DMS114 treated with DMSO at 0.1 percent for 48 hours (cell line): ENCODE measurements at regions not wholly inside any gene's neighbourhood (a gene's known extent, or its start where the extent isn't known, plus 50 kb on each side); places are given as distances from the start of the nearest gene placed in this dataset.
"Not testable (repeated sequence)": the region's sequence is repeated elsewhere in the genome, so short reads cannot be mapped to it uniquely, and the experiment has no call there.

ENCODE experiments used
- DNase-seq: peaks from one replicate; lab custom pipeline; 2025; ENCODE audit not compliant: unreplicated experiment; lab: John Stamatoyannopoulos, UW

DNA sequence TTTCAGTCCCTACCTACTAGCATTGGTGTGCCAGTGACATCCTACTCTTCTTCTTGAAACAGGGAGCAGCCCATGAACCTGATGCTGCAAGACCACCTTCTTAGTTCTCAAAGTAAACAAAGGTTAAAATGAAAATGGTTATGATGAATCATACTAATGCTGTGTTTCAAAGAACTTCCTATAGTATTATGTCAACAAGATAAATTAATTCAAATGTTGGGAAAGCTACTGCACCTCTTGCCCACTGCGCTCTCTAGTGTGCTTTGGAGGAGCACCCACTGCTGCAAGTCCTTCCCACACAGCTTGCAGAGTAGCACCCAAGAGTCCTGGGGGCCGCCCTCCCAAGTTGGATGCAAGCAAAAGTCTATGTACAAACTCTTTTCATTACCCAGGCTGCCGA, 81.1 kb downstream of the CD200R1L start:
- no peak for DNase-seq

DNA sequence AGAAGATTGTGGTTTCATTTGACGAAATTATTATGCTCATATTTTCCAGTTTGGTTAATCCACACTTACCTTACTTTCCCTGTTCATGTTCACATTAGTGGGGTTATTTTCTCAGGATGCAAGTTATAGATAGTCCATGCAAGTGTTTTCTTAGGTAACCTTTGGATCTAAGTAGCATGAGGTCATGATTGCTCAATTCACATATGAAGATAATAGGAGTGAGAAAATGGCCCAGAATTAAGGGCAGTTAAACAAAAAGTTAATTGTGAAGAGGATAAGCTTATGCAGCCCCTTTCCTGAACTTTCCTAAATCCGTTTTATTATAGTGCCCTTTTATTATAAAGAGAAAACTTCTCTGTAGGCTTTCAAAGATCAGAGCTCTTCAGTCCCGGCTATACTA, 83.4 kb downstream of the CD200R1L start:
- DNase-seq = no peak

DNA sequence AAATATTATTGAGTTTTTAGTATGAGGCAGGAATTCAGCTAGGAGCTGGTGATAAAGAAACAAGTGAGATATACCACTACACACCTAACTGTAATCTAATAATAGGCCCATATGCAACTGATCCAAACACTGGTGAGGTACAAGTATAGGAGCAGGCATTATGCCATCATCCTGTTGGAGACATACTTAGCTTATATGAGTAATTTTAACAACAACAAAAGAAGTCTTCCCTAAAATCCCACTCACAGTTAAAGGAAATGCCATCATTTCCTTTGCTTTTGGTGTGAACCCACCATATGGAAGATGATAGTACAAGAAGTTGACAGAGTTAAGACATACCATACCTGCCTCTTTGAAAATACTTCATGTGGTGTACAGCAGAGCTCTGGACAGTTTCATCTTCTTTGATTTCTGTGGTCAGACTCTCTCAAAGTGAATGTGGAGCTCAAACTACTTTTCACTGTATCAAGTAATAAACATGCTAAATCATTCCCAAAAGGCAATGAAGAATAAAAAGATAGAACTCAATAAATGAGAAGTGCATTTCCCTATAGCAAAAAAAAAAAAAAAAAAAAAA, 85.5 kb downstream of the CD200R1L start:
- DNase-seq = no peak

DNA sequence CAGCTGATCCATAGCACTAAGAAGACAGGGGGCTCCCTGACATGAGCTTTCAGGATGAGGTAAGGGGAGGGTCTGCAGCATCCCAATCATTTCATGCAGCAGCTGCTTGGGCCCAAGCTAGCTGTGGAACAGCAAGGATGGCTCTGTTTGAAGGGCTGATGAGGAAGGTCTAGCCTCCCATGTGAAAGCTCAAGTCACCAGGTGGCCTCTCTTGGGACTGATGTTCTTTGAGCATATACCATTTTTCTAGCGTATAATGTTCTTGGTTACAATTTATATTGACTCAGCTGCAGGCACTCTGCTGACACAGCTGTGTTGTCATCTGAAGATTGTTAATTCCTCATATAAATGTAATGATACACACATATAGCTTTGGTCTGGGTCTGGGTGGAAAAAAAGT, 87.0 kb downstream of the CD200R1L start:
- no peak for DNase-seq

DNA sequence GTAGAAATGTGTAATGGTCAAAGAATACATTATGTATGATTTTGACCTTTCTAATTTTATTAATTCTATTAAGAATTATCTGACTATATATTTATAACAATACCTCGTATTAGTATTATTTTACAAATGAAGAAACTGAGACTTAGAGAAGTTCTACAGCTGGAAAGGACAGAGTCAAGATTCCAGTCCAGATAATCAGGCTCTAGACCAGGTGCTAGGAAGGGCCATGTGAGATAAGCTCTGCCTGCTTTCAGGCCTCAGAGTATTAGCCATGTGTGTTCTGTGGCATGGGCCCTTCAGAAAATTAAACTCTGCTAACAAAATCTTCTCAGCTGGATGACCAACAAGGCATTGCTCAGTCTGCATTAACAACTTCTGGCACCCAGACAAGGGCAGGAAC, 87.5 kb downstream of the CD200R1L start:
- no peak for DNase-seq

DNA sequence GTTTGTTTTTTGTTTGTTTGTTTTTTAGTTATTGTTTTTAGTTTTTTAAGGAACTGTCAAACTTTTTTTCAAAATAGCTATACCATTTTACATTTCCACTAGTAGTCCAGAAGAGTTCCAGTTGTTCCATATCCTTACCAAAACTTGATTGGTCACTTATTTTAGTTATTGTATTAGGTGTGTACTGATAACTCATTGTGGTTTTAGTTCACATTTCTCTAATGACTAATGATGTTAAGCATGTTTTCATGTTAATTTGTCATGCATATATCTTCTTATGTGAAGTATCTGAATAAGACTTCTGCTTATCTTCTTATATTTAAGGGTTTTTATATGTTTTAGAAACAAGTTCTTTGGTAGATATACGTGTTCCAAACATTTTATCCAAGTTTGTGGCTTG, 89.5 kb downstream of the CD200R1L start:
- DNase-seq = no peak

DNA sequence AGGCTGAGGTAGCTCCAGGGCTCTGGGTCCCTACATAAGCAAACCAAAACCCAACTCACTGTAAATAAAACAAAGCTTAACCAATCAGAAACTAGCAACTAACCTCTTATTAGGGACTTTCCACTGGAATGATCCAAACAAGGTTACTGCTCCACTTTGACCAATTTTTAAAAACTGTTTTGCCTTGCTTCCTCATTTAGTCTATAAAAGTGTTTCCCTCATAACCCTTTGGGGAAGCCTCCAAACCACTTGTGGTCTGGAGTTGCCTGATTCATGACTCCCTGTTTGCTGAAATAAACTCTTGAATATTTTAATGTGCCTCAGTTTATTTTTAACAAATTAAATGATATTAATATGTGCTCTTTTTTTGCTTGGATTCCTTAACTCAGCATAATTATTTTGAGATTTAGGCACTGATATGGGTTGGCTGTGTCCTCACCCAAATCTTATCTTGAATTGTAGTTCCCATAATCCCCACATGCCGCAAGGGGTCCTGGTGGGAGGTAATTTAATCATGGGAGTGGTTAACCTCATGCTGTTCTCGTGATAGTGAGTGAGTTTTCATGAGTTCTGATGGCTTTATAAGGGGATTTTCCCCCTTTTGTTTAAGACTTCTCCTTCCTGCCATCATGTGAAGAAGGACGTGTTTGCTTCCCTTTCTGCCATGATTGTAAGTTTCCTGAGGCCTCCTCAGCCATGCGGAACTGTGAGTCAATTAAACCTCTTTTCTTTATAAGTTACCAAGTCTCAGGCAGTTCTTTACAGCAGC, 90.6 kb downstream of the CD200R1L start:
- DNase-seq = no peak

DNA sequence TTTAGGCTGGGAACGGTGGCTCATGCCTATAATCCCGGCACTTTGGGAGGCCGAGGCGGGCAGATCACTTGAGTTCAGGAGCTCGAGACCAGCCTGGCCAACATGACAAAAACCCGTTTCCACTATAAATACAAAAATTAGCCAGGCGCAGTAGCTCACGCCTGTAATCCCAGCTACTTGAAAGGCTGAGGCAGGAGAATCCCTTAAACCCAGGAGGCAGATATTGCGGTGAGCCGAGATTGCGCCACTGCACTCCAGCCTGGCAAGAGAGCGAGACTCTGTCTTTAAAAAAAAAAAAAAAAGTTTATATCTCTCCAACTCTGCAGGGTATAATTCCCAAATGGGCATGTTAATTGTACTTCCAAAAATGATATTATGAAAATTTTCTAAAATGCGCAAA, 91.6 kb downstream of the CD200R1L start:
- not testable (repeated sequence) for DNase-seq

DNA sequence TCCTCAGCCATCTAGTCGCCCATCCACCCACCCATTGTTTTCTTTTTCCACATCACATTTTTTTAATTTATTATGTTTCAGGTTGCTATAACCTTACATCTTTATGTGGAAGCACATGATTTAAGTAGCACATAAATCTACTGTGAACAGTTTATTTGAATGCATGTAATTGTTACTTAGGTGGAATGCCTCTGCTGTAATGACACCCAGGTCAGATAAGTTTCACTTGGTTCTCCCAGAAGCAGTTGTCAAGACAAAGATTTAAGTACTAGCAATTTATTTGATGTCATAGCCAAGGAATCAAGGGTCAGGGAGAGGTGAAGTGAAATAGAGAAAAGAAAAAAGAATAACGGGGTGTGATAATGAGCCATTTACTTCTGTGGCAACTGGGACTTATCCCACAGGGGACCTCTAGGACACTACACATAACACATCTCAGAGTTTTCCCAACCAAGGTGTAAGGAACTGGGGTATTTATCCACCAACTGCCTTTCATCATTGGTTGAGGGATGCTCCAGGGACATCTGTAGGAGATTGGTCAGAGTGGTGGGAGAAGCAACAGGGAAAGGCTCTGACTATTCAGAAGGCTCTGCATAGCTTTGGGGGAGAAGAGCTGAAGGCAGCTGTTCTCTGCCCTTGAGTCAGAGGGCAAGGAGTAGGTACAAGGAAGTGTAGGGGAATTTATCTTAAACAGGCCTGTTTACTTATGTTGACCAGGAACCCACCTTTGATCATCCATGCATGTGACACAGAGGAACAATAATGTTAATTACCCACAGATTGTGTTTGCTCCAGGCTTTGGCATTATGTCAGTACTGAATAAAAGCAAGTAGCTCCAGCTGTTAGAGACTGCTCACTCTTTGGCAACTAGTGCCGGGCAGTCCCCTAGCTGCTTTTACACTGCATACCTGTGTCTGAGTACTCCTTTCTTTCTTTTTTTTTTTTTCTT, 94.8 kb downstream of the CD200R1L start:
- no peak for DNase-seq

DNA sequence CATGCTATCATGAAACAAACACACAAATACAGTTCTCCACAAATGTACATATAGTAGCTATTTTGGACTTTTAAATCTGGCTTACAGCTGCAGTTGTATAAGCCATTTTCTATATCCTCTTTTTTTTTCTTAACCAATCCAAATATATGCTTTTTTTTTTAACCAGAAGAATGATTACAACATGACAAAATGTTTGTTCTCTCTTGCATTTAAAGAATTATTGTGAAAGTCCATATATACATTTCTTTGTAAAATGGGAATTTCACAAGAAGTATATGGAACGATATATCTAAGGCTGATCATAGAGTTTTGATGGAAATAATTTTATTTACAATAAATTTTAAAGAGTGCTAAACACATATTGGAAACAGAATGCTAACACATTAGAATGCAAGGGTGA, 95.6 kb downstream of the CD200R1L start:
- no peak for DNase-seq

DNA sequence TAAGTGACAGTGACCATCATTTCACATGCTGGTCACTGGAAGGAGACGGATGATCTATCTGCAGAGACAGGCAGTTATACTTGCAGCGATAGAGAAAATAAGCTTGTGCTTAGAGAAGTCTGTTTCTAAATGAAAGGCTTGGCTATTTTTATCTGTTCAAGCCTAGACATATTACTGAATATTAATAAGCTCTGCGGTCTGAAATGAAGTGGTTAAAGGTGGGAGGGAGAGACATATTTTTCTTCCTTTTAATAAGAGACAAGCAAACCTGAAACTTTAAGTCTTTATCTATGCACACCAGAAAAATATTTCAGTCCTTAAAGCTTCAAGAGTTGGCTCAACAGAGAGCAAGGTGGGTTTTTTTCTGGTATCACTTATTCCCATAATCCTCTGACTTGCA, 99.0 kb downstream of the CD200R1L start:
- DNase-seq = no peak

DNA sequence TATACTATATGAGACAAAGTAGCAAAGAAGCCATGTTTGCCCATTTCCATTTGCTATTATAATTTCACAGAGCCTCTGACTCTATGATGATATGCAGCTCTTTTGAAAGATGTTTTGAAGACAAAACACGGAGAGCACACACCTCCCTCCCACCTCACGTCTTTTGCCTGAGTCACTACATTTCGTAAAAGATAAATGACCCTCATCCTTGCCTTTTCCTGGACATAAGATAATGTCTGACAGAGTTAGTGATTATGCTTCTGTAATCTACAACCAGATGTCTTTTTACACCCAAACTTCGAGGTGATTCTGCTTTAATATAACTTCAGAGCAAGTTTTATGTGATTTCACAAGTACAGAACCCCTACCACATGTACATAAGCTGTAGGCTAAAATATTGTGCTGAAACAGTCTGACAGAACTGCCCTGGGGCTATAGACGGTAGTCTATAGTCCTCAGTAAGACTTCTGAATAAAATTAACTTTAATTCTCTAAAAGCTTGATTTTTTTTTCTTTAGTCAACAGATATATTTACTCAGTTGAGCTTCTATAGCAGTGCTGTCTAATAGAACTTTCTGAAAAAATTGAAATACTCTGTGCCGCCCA, 99.9 kb downstream of the CD200R1L start:
- DNase-seq = no peak

DNA sequence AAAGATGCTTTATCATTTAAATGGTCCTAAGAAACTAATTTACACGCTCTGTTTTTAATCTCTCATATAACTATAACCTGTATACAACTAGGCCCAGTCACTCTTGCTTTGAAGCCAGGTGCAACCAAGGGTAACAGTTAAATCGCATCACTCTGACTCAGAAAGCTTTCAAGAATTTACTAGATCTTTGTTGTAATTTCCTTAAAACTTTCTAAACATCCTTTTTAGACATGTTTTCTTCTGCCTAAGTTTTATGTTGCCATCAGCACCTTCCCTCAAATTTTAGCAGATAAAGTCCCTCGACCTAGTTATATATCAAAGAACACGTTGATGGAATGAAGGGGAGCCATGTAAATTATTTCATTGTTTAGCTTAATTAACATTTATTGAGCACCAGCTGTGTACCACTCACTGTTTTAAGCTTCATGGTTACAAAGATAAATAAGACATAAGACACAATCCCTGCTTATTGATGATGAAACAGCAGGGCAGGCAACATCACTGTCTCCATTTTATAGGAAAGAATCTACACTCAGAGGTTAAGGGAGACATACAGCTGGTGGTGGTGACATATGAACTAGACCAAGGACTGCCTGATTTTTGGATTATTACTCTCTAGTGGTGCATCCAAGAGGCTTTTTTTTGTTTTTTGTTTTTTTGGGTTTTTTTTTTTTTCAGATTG, 101.0 kb downstream of the CD200R1L start:
- no peak for DNase-seq

DNA sequence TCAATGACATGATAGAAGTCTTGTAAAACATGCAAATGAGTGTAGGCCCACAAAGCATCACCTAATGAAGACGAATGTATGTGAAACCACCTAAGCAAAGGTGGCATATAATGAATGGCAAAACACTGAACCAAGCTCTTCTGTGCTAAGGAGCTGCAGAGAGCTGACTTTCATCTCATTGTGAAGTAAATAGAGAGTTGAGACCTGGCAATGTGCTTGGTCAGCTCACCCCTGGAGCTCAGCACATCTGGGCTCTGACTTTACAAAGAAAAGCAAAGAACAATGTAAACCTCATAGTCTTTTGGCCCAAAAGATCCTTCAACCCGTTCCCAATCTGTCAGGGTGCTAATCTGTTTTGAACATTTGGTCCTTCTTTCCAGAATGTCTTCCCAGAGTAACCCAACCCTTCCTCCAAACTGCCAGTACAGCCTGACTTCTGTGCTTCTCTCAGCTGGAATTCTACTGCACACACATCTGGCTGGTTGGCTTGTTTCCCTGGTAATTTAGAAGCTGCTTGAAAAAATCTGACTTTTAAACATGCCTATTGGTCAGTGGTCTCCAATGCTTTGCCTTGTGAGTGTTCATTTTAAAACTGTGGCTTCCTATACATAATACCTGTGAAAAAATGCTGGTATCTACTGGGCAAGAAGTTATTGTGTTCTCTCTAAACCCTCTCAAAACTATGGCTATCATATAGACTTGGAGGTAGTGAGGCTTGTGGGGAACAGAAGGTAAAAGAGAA, 101.7 kb downstream of the CD200R1L start:
- DNase-seq = no peak

DNA sequence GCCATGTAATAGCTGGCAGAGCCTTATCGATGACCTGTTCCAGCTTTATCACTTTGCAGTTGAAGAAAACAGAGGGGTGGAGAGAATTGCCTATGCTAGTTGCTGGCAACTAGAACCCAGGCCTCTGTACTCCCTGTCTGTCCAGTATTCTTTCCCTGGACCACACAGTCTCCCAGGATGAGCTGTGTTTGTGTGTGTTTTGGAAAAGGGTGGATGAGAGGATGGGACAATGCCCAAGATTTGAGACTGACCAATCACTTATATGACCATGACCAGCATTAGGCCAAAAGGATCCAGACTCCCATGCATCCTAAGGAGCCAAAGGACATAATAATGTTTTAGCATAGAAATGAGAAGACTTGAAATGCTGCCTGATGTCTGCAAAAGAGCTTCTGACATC, 102.6 kb downstream of the CD200R1L start:
- no peak for DNase-seq

DNA sequence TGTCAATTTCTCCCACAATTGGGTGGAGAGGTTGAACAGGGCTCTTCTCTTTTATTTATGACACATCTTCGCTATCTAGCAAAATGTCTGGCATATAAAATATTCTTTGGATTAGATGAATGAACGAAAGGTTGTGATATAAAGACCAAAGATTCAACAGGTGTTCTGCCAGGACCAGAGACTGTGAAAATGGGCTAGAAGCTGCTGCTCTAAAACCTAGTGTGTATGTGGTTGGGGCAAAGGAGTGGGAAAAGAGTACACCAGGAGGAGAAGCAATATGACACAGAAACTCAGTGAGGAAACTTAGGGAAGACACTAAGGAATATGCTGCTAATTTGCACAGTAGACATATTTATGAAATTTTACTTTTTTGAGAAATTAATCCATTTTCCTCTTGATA, 102.0 kb upstream of the CCDC80 start:
- DNase-seq = no peak

DNA sequence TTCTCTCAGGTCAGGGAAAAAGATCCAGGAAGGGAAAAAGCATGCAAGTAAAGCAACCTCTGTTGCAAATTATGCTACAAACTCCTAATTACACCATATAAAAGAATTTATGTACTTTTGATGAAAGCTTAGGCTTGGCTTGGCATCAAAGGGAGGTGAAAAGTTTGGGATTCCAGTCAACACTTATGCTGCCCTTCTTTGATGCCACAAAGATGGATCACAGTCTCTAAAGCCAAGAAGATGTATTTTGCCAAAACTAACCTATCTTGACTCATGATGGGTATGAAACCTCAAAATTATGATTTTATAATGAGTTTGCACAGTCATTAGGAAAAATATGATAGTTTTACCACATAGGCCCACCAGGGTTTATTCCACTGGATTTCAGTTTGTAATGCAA, 101.0 kb upstream of the CCDC80 start:
- no peak for DNase-seq

DNA sequence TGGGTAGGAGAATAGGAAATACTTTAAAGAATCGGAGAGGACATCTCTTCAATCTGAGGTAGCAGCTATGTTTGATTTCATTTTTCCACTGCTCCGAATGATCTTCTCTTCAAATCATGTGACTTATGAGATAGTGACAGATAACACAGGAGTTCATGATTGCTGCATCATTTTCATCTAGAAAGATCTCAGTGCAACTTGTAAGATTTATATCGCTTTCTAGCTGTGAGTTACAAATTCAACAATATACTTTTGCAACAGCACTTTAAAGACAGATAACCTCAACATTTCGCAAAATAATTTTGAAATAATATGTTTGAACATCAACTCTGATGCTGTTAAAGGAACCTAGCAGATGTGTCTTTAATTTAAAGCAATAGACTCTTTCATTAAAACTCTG, 99.9 kb upstream of the CCDC80 start:
- DNase-seq = no peak

DNA sequence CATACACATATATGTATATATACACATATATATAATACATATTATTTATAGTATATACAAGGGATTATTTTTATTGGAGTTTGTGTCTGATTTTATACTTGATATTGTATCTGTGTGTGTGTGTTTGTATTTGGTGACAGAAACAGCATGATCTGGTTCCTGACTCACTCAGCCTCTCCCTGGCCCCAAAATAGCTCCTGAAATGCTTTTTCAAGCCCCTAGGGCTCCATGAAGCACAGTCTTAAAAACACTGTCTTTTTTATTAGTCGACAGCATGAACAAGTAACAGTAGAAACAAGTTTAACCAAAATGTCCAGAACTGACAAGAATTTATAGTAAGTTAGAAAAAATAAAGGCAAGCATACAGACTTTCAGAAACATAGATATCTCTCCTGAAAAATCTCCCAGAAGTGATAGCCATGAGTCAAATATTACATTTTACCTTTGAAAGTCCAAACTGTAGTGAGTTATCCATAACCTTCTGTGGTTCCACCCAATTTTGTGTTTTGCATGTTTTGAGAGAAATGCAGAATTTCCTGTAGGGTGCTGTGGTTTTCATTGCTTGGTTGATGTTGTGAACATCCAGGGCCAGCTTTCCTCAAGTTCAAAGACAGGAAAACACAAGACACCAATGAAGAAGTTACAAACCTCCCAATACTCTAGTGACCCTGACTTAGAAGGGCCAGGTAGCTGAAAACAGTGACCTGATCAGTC, 98.5 kb upstream of the CCDC80 start:
- no peak for DNase-seq

DNA sequence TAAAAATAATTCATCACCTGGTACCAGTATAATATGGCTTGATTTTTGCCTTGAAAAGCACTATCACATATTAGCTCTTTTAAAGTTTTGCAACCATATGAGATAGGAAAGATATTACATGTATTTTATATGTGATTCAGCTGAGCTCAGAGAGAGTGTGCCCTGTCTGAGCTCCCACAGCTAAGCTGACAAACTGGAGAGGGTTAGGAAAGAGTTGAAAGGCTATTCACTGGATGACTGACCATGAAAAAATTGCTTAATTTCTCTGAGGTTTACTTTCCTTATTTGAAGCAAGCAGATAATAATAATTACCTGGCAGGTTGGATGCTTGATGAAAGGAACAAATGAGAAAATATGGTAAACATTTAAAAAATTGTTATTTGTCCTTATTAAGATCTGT, 97.4 kb upstream of the CCDC80 start:
- no peak for DNase-seq
